OCI-LY7 (cell line): ENCODE measurements at regions not wholly inside any gene's neighbourhood (a gene's known extent, or its start where the extent isn't known, plus 50 kb on each side); places are given as distances from the start of the nearest gene placed in this dataset.

Source experiments
- EZH2phosphoT487 ChIP-seq: fragments of 200-600 bp; sonication (generic); IDR thresholded peaks from 2 replicates; pipeline ENCODE4 v1.6.1; 2018; ENCODE audit warnings: low read depth, borderline replicate concordance, mild to moderate bottlenecking, mixed run types, antibody characterized with exemption, low read length, moderate library complexity, mixed read lengths
- TF ChIP-seq, protein P1 (sequence below): fragments of 200-600 bp; sonication (generic); conservative IDR thresholded peaks from 2 replicates; pipeline ENCODE4 v1.5.1; 2014; ENCODE audit warnings: mild to moderate bottlenecking, antibody characterized with exemption, low read length, moderate library complexity, mixed read lengths

DNA sequence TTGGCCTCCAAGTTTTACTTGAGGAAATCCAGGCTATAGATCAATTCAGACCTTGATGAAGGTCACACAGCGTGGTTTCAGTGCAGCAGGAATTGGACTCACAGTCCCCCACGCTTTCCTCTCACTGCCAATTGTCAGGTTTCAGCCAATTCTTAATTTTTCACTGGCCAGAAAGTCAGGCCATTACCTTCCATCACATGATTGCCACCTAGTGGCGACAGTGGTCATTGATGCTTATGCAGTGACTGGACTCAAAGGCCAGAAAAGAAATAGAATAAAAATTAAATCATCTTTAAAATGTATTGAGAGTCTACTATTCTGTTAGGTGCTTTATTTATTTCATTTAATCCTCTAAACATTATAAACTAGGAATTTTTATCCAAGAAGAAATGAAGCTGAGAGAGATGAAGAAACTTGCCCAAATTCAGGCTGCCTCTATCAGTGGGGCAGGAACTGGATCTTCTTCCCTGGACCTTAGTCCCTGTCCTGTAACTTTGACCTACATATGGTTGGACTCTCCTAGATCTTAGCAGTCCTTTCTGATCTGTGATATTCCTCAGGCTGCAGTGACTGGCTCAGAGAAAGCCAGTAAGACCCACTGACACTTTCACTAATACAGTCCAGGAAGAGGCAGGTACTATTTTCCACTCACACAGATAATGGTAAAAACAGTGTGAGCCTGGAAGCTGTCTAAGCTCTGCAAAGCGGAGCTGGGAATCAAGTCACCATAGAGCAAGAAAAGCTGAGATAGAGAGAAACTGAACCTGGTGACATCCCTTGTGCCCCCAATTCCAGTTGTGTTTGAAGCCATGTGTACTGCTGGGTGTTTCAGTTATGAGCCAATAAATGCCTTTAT is 133.3 kb downstream of the ELOVL4 start:
- no peak for TF ChIP-seq EZH2phosphoT487
- TF ChIP-seq, protein P1, sequence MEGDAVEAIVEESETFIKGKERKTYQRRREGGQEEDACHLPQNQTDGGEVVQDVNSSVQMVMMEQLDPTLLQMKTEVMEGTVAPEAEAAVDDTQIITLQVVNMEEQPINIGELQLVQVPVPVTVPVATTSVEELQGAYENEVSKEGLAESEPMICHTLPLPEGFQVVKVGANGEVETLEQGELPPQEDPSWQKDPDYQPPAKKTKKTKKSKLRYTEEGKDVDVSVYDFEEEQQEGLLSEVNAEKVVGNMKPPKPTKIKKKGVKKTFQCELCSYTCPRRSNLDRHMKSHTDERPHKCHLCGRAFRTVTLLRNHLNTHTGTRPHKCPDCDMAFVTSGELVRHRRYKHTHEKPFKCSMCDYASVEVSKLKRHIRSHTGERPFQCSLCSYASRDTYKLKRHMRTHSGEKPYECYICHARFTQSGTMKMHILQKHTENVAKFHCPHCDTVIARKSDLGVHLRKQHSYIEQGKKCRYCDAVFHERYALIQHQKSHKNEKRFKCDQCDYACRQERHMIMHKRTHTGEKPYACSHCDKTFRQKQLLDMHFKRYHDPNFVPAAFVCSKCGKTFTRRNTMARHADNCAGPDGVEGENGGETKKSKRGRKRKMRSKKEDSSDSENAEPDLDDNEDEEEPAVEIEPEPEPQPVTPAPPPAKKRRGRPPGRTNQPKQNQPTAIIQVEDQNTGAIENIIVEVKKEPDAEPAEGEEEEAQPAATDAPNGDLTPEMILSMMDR = peak; percentile 90
